ENCODE measurements at regions not wholly inside any gene's neighbourhood (a gene's known extent, or its start where the extent isn't known, plus 50 kb on each side); places are given as distances from the start of the nearest gene placed in this dataset.

DNA sequence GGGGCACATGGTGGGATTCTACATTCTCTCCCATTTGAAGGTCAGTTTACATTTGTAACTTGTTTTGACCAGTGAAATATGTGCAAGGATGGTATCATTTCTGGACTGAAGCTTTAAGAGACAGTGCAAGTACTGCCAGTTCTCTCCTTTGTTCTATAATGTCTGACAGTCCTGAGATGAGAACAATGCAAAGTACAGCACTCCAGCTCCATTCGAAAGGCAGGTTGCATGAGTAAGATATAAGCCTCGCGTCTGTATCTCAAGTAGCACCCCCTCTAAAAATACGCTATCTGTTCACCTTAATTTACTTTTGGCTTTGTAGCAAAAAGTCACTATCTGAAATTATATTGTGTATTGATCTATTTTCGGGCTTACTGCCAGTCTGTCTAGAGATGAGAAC, 1122.2 kb upstream of the TMEM132C start:
- TF ChIP-seq, protein P1, sequence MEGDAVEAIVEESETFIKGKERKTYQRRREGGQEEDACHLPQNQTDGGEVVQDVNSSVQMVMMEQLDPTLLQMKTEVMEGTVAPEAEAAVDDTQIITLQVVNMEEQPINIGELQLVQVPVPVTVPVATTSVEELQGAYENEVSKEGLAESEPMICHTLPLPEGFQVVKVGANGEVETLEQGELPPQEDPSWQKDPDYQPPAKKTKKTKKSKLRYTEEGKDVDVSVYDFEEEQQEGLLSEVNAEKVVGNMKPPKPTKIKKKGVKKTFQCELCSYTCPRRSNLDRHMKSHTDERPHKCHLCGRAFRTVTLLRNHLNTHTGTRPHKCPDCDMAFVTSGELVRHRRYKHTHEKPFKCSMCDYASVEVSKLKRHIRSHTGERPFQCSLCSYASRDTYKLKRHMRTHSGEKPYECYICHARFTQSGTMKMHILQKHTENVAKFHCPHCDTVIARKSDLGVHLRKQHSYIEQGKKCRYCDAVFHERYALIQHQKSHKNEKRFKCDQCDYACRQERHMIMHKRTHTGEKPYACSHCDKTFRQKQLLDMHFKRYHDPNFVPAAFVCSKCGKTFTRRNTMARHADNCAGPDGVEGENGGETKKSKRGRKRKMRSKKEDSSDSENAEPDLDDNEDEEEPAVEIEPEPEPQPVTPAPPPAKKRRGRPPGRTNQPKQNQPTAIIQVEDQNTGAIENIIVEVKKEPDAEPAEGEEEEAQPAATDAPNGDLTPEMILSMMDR (conservative IDR thresholded peaks at IDR 0.05 in 1 of 2, IDR thresholded peaks at IDR 0.05 in 1 of 2; ENCODE audit: extremely low read depth in 1 of 2, insufficient read depth in 1 of 2, low read depth in 1 of 2, low read length in 2 of 2), result no peak
- no peak for TF ChIP-seq EZH2 (IDR thresholded peaks at IDR 0.05; ENCODE audit: borderline replicate concordance, low read length)

Data from mammary epithelial cell (primary cell).